ENCODE measurements at regions not wholly inside any gene's neighbourhood (a gene's known extent, or its start where the extent isn't known, plus 50 kb on each side); places are given as distances from the start of the nearest gene placed in this dataset.

DNA sequence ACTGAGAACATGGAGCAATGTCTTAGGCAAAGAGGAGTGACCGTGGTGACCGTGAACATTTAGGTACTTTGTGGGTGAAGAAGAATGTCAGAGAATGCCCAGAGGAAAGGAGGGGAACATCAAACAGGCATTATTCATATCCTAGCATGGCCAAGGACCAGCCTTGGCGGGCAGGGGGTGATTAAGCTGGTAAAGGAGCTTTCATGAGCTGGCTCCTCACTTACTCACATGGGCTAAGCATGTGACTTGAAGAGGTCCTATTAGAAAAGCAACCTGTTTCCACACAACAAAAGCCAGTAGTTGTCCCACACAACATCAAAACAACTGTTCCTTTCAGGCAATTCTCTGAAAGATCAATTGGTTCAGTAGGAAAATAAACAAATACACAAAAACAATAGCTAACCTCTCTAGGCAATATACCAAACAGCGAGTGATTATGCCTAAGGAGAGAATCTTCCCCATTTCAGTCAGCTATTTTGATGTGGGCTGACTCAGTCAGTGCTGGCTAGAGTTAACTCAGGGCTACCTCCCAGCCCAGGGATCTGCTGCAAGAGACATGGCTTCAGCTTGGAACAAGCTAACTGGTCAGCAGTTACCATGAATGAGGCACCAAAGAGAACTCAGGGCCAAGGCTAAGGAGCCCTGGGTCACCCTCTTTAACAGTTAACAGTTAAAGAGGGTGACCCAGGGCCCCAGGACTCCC, 283.5 kb downstream of the ARHGAP12 start:
- Histone ChIP-seq H3K9ac (ENCODE audit: low read depth, low read length) (no peak overlapping the region), H4K20me1 (ENCODE audit: insufficient read depth, low read length) (no peaks in the 10 kb centered on the region), H3K9me3 (ENCODE audit: insufficient read depth, low read length, severe bottlenecking) (no peaks in the 10 kb centered on the region), H3K27ac (ENCODE audit: low read length) (no peak overlapping the region), H3K4me2 (ENCODE audit: insufficient read depth, low read length) (no peak overlapping the region), H3K4me3 (ENCODE audit: low read depth in 1 of 2, low read length in 2 of 2) (no peak overlapping the region), H3K36me3 (ENCODE audit: insufficient read depth, low read length) (no peaks in the 10 kb centered on the region), H2AFZ (ENCODE audit: low read depth, low read length) (no peak overlapping the region), H3K4me1 (ENCODE audit: insufficient read depth, low read length) (no peaks in the 10 kb centered on the region), H3K79me2 (ENCODE audit: insufficient read depth, low read length) (no peaks in the 10 kb centered on the region), H3K27me3 (ENCODE audit: insufficient read depth, low read length, poor library complexity) (no peaks in the 10 kb centered on the region)
- ATAC-seq (ENCODE audit: insufficient read depth, low read depth): no peak
- no peak for TF ChIP-seq EZH2 (IDR thresholded peaks at IDR 0.05; ENCODE audit: borderline replicate concordance, low read depth, low read length, severe bottlenecking)
- TF ChIP-seq, protein P1, sequence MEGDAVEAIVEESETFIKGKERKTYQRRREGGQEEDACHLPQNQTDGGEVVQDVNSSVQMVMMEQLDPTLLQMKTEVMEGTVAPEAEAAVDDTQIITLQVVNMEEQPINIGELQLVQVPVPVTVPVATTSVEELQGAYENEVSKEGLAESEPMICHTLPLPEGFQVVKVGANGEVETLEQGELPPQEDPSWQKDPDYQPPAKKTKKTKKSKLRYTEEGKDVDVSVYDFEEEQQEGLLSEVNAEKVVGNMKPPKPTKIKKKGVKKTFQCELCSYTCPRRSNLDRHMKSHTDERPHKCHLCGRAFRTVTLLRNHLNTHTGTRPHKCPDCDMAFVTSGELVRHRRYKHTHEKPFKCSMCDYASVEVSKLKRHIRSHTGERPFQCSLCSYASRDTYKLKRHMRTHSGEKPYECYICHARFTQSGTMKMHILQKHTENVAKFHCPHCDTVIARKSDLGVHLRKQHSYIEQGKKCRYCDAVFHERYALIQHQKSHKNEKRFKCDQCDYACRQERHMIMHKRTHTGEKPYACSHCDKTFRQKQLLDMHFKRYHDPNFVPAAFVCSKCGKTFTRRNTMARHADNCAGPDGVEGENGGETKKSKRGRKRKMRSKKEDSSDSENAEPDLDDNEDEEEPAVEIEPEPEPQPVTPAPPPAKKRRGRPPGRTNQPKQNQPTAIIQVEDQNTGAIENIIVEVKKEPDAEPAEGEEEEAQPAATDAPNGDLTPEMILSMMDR (IDR thresholded peaks at IDR 0.05; ENCODE audit: borderline replicate concordance, extremely low read depth, low read length, poor library complexity, severe bottlenecking): no peak
- DNase-seq: no peak

DNA sequence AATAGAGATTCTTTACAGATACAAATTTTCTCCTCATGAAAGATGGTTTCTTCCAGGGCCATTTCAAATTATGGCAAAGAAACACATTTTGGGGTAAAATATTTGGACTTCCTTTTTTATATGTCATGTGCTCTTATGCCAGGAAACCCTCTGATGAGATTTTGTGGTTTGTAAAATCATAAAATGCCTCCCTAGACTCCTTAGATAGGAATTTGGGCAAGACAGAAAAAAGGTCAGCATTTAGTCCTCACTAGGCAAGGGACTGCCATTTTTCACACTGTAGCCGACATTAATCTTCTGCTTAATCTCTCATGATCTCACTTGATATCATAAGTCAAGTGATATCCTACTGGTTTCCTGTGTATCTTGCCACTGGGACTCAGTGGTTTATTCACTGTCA, 286.4 kb downstream of the ARHGAP12 start:
- no peak overlapping the region for H3K27ac ChIP-seq (ENCODE audit: low read length)
- no peaks in the 10 kb centered on the region for H3K79me2 ChIP-seq (ENCODE audit: insufficient read depth, low read length)
- H3K4me1 ChIP-seq (ENCODE audit: insufficient read depth, low read length): no peaks in the 10 kb centered on the region
- H3K4me3 ChIP-seq (ENCODE audit: low read depth in 1 of 2, low read length in 2 of 2): no peak overlapping the region
- H3K36me3 ChIP-seq (ENCODE audit: insufficient read depth, low read length): no peaks in the 10 kb centered on the region
- H2AFZ ChIP-seq (ENCODE audit: low read depth, low read length): no peak overlapping the region
- no peaks in the 10 kb centered on the region for H3K27me3 ChIP-seq (ENCODE audit: insufficient read depth, low read length, poor library complexity)
- H3K9me3 ChIP-seq (ENCODE audit: insufficient read depth, low read length, severe bottlenecking): no peaks in the 10 kb centered on the region
- no peak overlapping the region for H3K9ac ChIP-seq (ENCODE audit: low read depth, low read length)
- TF ChIP-seq, protein P1 (IDR thresholded peaks at IDR 0.05; ENCODE audit: borderline replicate concordance, extremely low read depth, low read length, poor library complexity, severe bottlenecking): no peak
- TF ChIP-seq EZH2 (IDR thresholded peaks at IDR 0.05; ENCODE audit: borderline replicate concordance, low read depth, low read length, severe bottlenecking): no peak
- no peak overlapping the region for H3K4me2 ChIP-seq (ENCODE audit: insufficient read depth, low read length)
- H4K20me1 ChIP-seq (ENCODE audit: insufficient read depth, low read length): no peaks in the 10 kb centered on the region
- no peak for DNase-seq
- ATAC-seq (ENCODE audit: insufficient read depth, low read depth): no peak

DNA sequence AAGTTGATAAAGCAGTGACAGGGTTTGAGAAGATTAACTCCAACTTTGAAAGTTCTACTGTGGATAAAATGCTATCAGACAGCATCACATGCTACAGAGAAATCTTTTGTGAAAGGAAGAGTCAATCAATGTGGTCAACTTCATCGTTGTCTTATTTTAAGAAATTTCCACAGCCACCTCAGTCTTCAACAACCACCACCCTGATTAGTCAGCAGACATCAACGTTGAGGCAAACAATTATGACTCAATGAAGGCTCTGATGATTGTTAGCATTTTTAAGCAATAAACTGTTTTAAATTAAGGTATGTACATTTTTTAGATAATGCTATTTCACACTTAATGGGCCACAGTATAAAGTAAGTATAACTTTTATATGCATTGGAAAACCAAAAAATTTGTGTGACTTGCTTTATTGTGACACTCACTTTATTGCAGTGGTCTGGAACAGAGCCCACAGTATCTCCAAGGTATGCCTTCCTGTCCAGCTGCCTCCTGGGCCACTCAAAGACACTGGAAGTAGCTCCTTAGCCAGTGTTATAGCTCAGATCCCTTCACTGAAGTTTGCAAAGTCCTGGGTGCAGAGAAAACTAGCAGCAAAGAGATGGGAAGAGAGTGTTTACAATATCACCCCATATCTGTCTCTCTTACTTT, 293.1 kb downstream of the ARHGAP12 start:
- Histone ChIP-seq H3K9ac (ENCODE audit: low read depth, low read length) (no peak overlapping the region), H3K27me3 (ENCODE audit: insufficient read depth, low read length, poor library complexity) (no peaks in the 10 kb centered on the region), H3K4me1 (ENCODE audit: insufficient read depth, low read length) (no peaks in the 10 kb centered on the region), H4K20me1 (ENCODE audit: insufficient read depth, low read length) (no peaks in the 10 kb centered on the region), H3K36me3 (ENCODE audit: insufficient read depth, low read length) (no peaks in the 10 kb centered on the region), H3K79me2 (ENCODE audit: insufficient read depth, low read length) (no peaks in the 10 kb centered on the region), H3K4me3 (ENCODE audit: low read depth in 1 of 2, low read length in 2 of 2) (no peak overlapping the region), H3K27ac (ENCODE audit: low read length) (no peak overlapping the region), H3K9me3 (ENCODE audit: insufficient read depth, low read length, severe bottlenecking) (no peaks in the 10 kb centered on the region), H2AFZ (ENCODE audit: low read depth, low read length) (no peak overlapping the region), H3K4me2 (ENCODE audit: insufficient read depth, low read length) (no peak overlapping the region)
- no peak for TF ChIP-seq EZH2 (IDR thresholded peaks at IDR 0.05; ENCODE audit: borderline replicate concordance, low read depth, low read length, severe bottlenecking)
- TF ChIP-seq, protein P1 (IDR thresholded peaks at IDR 0.05; ENCODE audit: borderline replicate concordance, extremely low read depth, low read length, poor library complexity, severe bottlenecking): no peak
- ATAC-seq (ENCODE audit: insufficient read depth, low read depth): no peak
- no peak for DNase-seq
